Trophoblast cell (in vitro differentiated cells and primary cell): ENCODE measurements at regions not wholly inside any gene's neighbourhood (a gene's known extent, or its start where the extent isn't known, plus 50 kb on each side); places are given as distances from the start of the nearest gene placed in this dataset.

ENCODE experiments used
- DNase-seq, 2 donors: peaks; one replicate each; pipeline ENCODE4 v3.0.0-alpha.2; 2016
- H2AFZ ChIP-seq: 2 replicates; pipeline ENCODE4 v1.6.1; 2013; ENCODE audit warnings: low read length, moderate library complexity, mild to moderate bottlenecking; ENCODE audit not compliant: insufficient read depth, poor library complexity
- H2AK5ac ChIP-seq: 2 replicates; pipeline ENCODE4 v1.6.1; 2013; ENCODE audit warnings: mild to moderate bottlenecking, low read length
- H2BK120ac ChIP-seq: 2 replicates; pipeline ENCODE4 v1.6.1; 2013; ENCODE audit warnings: low read length, mild to moderate bottlenecking, moderate library complexity; ENCODE audit not compliant: insufficient read depth, poor library complexity
- H2BK12ac ChIP-seq: 2 replicates; pipeline ENCODE4 v1.6.1; 2013; ENCODE audit warnings: mild to moderate bottlenecking, low read length, moderate library complexity
- H2BK5ac ChIP-seq: 2 replicates; pipeline ENCODE4 v1.6.1; 2013; ENCODE audit warnings: low read length, low read depth, moderate library complexity, mild to moderate bottlenecking; ENCODE audit not compliant: poor library complexity
- H3K14ac ChIP-seq: 2 replicates; pipeline ENCODE4 v1.6.1; 2013; ENCODE audit warnings: mild to moderate bottlenecking, low read length
- H3K18ac ChIP-seq: 2 replicates; pipeline ENCODE4 v1.6.1; 2013; ENCODE audit warnings: mild to moderate bottlenecking, low read length
- H3K23ac ChIP-seq: 2 replicates; pipeline ENCODE4 v1.6.1; 2013; ENCODE audit warnings: low read length
- H3K27ac ChIP-seq: 2 replicates; pipeline ENCODE4 v1.5.1; 2013; ENCODE audit warnings: low read depth, mild to moderate bottlenecking, inconsistent platforms, low read length, moderate library complexity
- H3K27me3 ChIP-seq: 2 replicates; pipeline ENCODE4 v1.6.1; 2013; ENCODE audit warnings: inconsistent platforms, mild to moderate bottlenecking, low read length, moderate library complexity; ENCODE audit not compliant: insufficient read depth
- H3K36me3 ChIP-seq, 2 experiments: 1 replicate in 1 of 2; 2 replicates in 1 of 2; pipeline ENCODE4 v1.6.1; 2013; ENCODE audit warnings: low read length in 2 of 2, mild to moderate bottlenecking in 2 of 2, moderate library complexity in 1 of 2; ENCODE audit not compliant: insufficient read depth in 2 of 2, control insufficient read depth in 1 of 2
- H3K4ac ChIP-seq: 2 replicates; pipeline ENCODE4 v1.6.1; 2013; ENCODE audit warnings: low read depth, mild to moderate bottlenecking, low read length, moderate library complexity
- H3K4me1 ChIP-seq, 2 experiments: 1 replicate in 1 of 2; 2 replicates in 1 of 2; pipeline ENCODE4 v1.6.1; 2013; ENCODE audit warnings: low read length in 2 of 2, mild to moderate bottlenecking in 2 of 2, moderate library complexity in 1 of 2; ENCODE audit not compliant: insufficient read depth in 2 of 2, control insufficient read depth in 1 of 2
- H3K4me2 ChIP-seq: 2 replicates; pipeline ENCODE4 v1.6.1; 2013; ENCODE audit warnings: inconsistent platforms, mild to moderate bottlenecking, low read length, moderate library complexity
- H3K4me3 ChIP-seq: 2 replicates; pipeline ENCODE4 v1.5.1; 2013; ENCODE audit warnings: mild to moderate bottlenecking, low read depth, low read length, inconsistent platforms
- H3K79me1 ChIP-seq: one replicate; pipeline ENCODE4 v1.6.1; 2013; ENCODE audit warnings: low read length
- H3K79me2 ChIP-seq: 2 replicates; pipeline ENCODE4 v1.6.1; 2013; ENCODE audit warnings: low read length, mild to moderate bottlenecking; ENCODE audit not compliant: control insufficient read depth, insufficient read depth, poor library complexity
- H3K9ac ChIP-seq: 2 replicates; pipeline ENCODE4 v1.6.1; 2013; ENCODE audit warnings: mild to moderate bottlenecking, low read length
- H3K9me3 ChIP-seq: 2 replicates; pipeline ENCODE4 v1.6.1; 2013; ENCODE audit warnings: low read depth, mild to moderate bottlenecking, control low read depth, inconsistent platforms, low read length; ENCODE audit not compliant: insufficient read depth
- H4K12ac ChIP-seq: 2 replicates; pipeline ENCODE4 v1.6.1; 2013; ENCODE audit warnings: low read depth, mild to moderate bottlenecking, low read length, moderate library complexity
- H4K8ac ChIP-seq: 2 replicates; pipeline ENCODE4 v1.6.1; 2013; ENCODE audit warnings: low read depth, mild to moderate bottlenecking, low read length, moderate library complexity
- H4K91ac ChIP-seq: one replicate; pipeline ENCODE4 v1.6.1; 2013; ENCODE audit warnings: low read depth, mild to moderate bottlenecking, low read length, moderate library complexity
- WGBS: extraction: QIAGEN DNeasy Blood & Tissue Kit; methylation state at CpG from one replicate; pipeline ENCODE4 v1.1.7; 2013; ENCODE audit warnings: missing lambda C conversion rate; ENCODE audit not compliant: insufficient read length, insufficient coverage; ENCODE audit errors: extremely low coverage; 5-methylcytosine and 5-hydroxymethylcytosine counted together

- no peak overlapping the region for H3K14ac ChIP-seq
- no peak overlapping the region for H3K18ac ChIP-seq
- WGBS = no CpG with 5 or more reads among the region's 9 CpGs
- H3K79me2 ChIP-seq = no peaks in the 10 kb centered on the region
- H2BK5ac ChIP-seq = no peak overlapping the region
- peaks cover 5 to 12% of the 10 kb centered on the region in 2 experiments for H3K4me1 ChIP-seq
- no peak overlapping the region for H2BK12ac ChIP-seq
- no peak for DNase-seq
- H2BK120ac ChIP-seq = no peak overlapping the region
- H3K4me2 ChIP-seq = no peak overlapping the region
- no peak overlapping the region for H4K8ac ChIP-seq
- no peak overlapping the region for H3K23ac ChIP-seq
- no peaks in the 10 kb centered on the region for H3K36me3 ChIP-seq
- no peak overlapping the region for H2AFZ ChIP-seq
- no peak overlapping the region for H4K91ac ChIP-seq
- peaks cover 3% of the 10 kb centered on the region for H3K9me3 ChIP-seq
- no peak overlapping the region for H3K4me3 ChIP-seq
- no peak overlapping the region for H3K4ac ChIP-seq
- no peaks in the 10 kb centered on the region for H3K79me1 ChIP-seq
- no peak overlapping the region for H3K27ac ChIP-seq
- H3K9ac ChIP-seq = no peak overlapping the region
- H2AK5ac ChIP-seq = no peak overlapping the region
- no peaks in the 10 kb centered on the region for H3K27me3 ChIP-seq
- H4K12ac ChIP-seq = no peak overlapping the region
Observed at GRCh38 chr6:3627501-3627900, 124.0 kb downstream of the PXDC1 start.

- Histone ChIP-seq H4K91ac (no peak overlapping the region), H2BK5ac (no peak overlapping the region), H3K27ac (no peak overlapping the region), H3K23ac (no peak overlapping the region), H3K4me2 (no peak overlapping the region), H3K4me3 (no peak overlapping the region), H3K79me2 (no peaks in the 10 kb centered on the region), H2AK5ac (no peak overlapping the region), H3K4me1 (peaks cover 5 to 12% of the 10 kb centered on the region in 2 experiments), H4K12ac (no peak overlapping the region), H3K14ac (no peak overlapping the region), H3K27me3 (no peaks in the 10 kb centered on the region), H2BK12ac (no peak overlapping the region), H3K4ac (no peak overlapping the region), H4K8ac (no peak overlapping the region), H2AFZ (no peak overlapping the region), H3K18ac (no peak overlapping the region), H3K79me1 (no peaks in the 10 kb centered on the region), H3K9ac (no peak overlapping the region), H2BK120ac (no peak overlapping the region), H3K36me3 (no peaks in the 10 kb centered on the region), H3K9me3 (peaks cover 3% of the 10 kb centered on the region)
- peak in 1 of 2 donors; percentile 20 for DNase-seq
- no CpG with 5 or more reads among the region's 14 CpGs for WGBS
Observed at GRCh38 chr6:3625980-3626563, 125.4 kb downstream of the PXDC1 start.

- Histone ChIP-seq H2BK12ac (no peak overlapping the region), H3K4me3 (no peak overlapping the region), H3K27me3 (no peaks in the 10 kb centered on the region), H3K4me1 (peaks cover 2 to 9% of the 10 kb centered on the region in 2 experiments), H4K8ac (no peak overlapping the region), H2BK5ac (no peak overlapping the region), H3K18ac (no peak overlapping the region), H2AK5ac (no peak overlapping the region), H3K4ac (no peak overlapping the region), H2BK120ac (no peak overlapping the region), H3K14ac (no peak overlapping the region), H4K12ac (no peak overlapping the region), H4K91ac (no peak overlapping the region), H3K36me3 (no peaks in the 10 kb centered on the region), H3K79me2 (no peaks in the 10 kb centered on the region), H3K23ac (no peak overlapping the region), H2AFZ (no peak overlapping the region), H3K9ac (no peak overlapping the region), H3K4me2 (no peak overlapping the region), H3K9me3 (peaks cover 3% of the 10 kb centered on the region), H3K27ac (no peak overlapping the region), H3K79me1 (no peaks in the 10 kb centered on the region)
- peak in 1 of 2 donors; percentile 14 for DNase-seq
- no CpG with 5 or more reads among the region's 16 CpGs for WGBS
Observed at GRCh38 chr6:3625149-3625979, 126.1 kb downstream of the PXDC1 start.

GRCh38 chr6:3624250-3625136 lies 127.0 kb downstream of the PXDC1 start:
- Histone ChIP-seq H3K4me3 (no peak overlapping the region), H2BK5ac (no peak overlapping the region), H4K12ac (no peak overlapping the region), H2BK120ac (no peak overlapping the region), H3K18ac (no peak overlapping the region), H2BK12ac (no peak overlapping the region), H2AK5ac (no peak overlapping the region), H3K4me2 (no peak overlapping the region), H3K27ac (no peak overlapping the region), H4K8ac (no peak overlapping the region), H3K27me3 (no peaks in the 10 kb centered on the region), H3K4me1 (peaks cover 0 to 5% of the 10 kb centered on the region in 2 experiments), H4K91ac (no peak overlapping the region), H3K79me2 (no peaks in the 10 kb centered on the region), H3K36me3 (no peaks in the 10 kb centered on the region), H3K23ac (no peak overlapping the region), H2AFZ (no peak overlapping the region), H3K9ac (no peak overlapping the region), H3K4ac (no peak overlapping the region), H3K79me1 (no peaks in the 10 kb centered on the region), H3K14ac (no peak overlapping the region), H3K9me3 (peaks cover 3% of the 10 kb centered on the region)
- no CpG with 5 or more reads among the region's 14 CpGs for WGBS
- no peak for DNase-seq
